ENCODE measurements at regions not wholly inside any gene's neighbourhood (a gene's known extent, or its start where the extent isn't known, plus 50 kb on each side); places are given as distances from the start of the nearest gene placed in this dataset.
"Not testable (repeated sequence)": the region's sequence is repeated elsewhere in the genome, so short reads cannot be mapped to it uniquely, and the experiment has no call there.

GRCh38 chr12:58009405-58010195, 68.2 kb downstream of the ATP23 start:
- peak; percentile 72 for DNase-seq

DNA sequence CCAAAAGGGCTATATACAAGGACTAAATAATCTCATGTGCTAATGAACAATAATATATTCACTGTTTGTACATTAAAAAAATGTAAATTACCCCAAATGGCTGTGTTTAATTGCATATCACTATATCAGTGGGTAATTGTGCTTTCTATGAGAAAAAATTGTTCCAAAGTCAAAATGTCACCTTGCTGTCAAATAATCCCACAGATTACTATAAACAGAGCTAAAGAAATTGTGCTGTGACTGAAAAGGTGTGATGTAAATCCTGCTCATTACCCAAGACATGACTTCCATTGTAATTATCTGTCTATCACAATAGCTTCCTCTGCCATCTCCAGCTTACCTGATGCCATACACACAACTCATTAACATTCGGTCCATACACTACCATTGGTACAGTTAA, 70.3 kb downstream of the ATP23 start:
- DNase-seq = peak; percentile 8

- DNase-seq = not testable (repeated sequence)
Measured at GRCh38 chr12:58022379-58023020, 81.1 kb downstream of the ATP23 start.

DNA sequence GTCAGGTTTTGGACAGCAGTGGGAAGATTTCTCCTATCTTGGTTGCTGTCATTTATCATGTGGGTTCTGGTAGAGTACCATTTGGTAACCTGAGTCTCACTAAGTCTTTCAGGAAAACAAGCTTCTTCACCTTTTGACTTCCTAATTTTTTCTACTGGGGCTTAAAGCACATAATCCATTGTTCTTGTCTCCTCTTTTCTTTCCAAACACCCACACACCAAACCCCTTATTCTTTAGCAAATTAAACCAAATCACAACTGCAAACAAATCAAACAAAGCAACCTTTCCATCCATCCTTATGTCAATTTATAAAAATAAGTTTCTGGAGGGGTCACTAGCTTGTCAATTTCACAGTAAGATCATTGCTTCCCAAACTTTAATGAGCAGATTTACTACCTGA, 84.1 kb downstream of the ATP23 start:
- DNase-seq = no peak

- peak; percentile 53 for DNase-seq
Measured at GRCh38 chr12:58026426-58026825, 85.1 kb downstream of the ATP23 start.

- DNase-seq = no peak
Measured at GRCh38 chr12:58026897-58027891, 85.8 kb downstream of the ATP23 start.

DNA sequence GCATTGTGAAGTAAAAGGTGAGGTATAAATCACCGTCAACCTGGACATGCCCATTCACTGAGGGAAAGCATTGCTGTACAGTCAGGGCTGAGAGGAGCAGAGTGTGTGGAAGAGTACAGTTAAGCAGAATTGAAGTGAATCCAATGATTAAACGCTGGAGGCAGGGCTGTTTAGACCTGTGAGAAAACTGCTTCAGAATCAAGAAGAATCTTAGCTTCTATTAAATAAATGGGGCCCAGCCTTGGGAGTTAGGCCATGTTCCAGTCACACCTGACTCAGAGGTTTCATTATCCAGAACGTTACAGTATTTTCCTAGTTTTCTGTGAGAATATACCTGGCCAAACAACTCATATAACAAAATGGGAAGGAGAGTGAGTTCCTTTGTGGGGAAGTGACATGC, 86.9 kb downstream of the ATP23 start:
- no peak for DNase-seq

DNA sequence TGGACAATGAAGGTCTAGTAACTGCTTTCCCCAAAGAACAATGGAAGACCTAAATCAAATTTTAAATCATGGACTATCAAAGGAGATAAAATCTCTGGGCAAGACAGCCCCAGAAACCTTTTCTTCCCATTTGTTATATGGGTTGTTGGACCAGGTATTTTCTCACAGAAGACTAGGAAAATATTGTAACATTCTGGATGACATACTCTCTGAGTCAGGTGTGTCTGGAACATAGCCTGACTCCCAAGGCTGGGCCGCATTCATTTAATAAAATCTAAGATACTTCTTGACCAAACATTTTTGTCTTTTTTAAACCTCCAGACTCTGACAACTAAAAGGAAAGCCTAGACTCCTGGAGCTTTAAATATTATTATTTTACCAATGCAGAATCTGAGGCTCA, 87.9 kb downstream of the ATP23 start:
- no peak for DNase-seq

DNA sequence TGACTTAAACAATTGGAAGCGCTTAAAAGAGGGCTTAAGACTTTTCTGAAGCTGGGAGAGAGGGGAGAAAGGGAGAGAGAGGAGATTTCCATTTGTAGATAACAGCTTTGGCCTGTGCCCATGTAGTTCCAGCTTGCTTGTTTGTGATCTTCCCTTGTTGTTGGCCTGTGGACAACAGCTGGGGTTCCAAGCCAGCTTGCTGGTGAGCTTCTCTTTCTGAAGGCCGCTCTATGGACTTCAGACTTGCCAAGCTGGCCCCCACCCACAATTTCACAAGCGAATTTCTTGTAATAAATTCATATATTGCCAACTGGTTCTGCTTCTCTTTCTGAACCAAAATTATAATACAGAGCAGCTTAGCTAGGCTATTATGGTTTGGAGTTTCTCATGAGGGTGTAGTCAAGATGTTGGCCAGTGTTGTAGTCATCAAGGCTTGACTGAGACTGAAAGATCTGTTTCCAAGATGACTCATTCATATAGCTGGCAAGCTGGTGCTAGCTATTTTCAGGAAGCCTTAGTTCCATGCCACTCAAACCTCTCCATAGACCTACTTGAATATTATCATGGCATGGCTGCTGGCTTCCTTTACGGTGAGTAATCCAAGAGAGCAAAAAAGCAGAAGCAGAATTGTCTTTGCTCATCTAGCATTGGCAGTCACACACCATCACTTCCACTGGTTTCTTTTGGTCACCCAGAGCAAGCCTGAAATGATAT, 89.4 kb downstream of the ATP23 start:
- no peak for DNase-seq

GRCh38 chr12:58032156-58032555, 90.8 kb downstream of the ATP23 start:
- DNase-seq = no peak

DNA sequence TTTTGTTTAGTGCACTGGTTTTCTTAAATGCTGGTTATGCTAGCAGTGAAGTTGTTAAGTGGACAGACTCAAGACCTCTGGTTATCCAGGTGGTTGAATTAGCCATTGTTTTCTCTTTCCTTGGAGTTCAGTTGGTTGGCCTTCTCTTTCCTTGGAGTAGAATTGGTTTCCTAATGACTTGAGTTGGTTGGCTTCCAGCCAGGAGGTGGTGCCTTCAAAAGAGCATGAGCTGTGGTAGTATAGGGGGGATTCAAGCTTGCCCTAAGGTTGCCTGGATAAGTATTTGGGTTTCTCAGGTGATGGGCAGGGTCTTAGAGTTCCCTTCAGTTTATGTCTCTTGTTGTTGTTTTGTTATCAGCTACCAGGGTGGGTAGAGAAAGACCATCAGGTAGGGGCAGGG, 92.5 kb downstream of the ATP23 start:
- no peak for DNase-seq

DNA sequence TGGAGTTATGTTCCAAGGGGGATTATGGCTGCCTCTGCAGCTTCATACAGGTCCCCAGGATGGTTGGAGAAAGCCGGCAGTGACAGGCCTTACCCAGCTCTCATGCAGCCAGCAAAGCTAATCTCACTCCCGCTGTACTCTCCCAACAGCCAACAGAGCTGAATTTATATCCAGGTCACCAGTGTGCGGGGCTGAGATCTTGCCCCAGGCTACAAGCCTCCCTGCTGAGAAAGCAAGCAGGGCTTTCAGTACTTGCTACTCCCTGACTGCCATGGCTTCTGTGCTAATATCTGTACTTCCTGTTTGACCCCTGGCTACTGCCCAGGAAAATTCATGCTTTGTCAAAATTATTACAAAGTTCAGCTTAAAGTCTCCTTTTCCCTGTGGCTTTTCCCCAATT, 92.9 kb downstream of the ATP23 start:
- DNase-seq = no peak

DNA sequence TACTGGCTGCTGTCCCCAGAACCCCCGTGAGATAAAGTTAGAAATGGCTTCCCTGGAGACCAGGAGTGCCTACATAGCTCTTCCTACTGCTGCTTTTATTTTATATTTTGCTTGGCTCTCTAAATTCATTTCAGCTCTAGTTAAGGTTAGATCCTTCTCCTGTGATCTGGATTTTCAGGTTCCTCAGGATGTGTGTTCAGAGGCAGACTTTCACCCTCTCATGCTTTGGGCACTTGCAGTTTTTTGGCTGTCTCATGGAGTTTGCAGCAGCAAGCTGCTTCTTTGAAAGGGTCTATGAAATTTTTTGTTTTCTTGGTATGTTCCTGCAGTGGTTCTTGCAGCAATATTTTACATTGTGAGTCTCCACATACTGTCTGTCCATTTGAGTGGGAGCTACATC, 93.3 kb downstream of the ATP23 start:
- no peak for DNase-seq

DNA sequence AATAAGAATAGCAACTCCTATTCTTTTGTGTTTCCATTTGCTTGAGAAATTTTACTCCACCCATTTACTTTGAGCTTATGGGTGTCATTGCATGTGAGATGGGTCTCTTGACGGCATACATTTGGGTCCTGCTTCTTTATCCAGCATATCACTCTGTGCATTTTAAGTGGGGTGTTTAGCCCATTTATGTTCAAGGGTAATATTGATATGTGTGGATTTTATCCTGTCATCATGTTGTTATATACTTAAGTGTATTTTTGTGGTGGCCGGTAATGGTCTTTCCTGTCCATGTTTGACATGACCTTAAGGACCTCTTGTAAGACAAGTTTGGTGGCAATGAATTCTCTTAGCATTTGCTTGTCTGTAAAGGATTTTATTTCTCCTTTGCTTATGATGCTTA, 100.1 kb downstream of the ATP23 start:
- DNase-seq = no peak

DNA sequence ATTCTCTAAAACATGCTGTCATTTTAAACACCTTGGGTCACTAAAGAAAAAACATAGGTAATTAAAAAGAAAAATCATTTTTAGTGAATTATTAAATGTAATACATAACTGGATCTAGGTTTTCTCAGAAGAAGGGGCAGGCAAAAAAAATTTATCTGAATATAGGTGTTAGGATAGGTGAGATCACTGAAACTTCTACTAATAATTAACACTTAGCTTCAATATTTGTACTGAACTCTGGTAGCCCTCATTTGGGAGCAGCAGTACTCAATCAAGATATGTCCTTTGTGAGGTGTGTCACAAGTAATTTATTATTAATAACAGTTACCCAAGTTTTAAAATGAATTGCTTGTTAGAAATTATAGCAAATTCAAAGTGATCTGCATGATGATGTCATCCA, 103.6 kb downstream of the ATP23 start:
- no peak for DNase-seq

DNA sequence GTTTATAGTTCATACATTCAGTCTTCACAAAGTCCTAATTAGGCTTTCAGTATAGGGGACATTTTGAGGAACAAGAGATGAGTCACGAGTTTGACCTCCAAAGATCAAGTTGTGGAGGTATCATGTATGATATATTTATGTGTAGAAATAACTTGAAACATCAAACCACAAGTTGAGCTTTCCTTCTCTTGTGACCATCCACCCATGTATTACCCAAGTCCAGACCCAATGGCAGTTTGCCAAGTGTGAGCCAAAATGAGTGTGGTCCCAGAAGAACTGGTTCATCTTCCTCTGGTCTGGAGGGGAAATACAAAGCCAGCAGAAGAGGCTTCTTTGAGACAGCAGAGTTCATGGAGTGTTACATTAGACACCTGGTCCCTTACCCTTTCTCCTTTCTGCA, 104.9 kb downstream of the ATP23 start:
- DNase-seq = no peak

DNA sequence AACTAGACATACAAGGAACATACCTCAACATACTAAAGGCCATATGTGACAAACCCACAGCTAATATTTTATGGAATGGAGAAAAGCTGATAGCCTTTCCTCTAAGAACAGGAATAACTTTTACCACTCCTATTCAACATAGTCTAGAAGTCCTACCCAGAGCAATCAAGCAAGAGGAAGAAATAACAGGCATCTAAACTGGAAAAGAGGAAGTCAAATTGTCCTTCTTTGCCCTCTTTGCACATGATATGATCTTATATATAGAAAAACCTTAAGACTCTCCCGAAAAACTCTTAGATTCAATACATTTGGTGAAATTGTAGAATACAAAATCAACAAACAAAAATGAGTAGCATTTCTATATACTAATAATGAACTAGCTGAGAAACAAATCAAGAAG, 110.0 kb downstream of the ATP23 start:
- no peak for DNase-seq

GRCh38 chr12:58064666-58065065, 123.3 kb downstream of the ATP23 start:
- DNase-seq = no peak

DNA sequence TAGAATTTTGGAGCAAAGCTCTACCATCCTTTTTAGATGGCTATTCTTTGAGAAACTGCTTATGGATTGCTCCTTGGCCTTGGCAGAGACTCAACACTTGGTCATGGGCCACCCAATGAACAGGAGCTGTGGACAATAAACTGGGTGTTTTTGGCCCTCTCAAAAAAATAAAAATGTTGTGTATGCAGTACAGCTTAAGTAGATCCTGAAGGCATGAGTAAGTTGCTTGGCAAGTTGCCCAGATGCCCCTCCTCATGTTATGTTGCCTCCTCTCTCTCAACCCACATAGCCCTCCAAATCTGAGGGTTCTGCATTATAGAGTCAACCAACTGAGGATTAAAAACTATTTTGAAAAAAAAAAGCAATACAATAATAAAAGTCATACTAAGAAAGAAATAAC, 124.9 kb downstream of the ATP23 start:
- DNase-seq = no peak

DNA sequence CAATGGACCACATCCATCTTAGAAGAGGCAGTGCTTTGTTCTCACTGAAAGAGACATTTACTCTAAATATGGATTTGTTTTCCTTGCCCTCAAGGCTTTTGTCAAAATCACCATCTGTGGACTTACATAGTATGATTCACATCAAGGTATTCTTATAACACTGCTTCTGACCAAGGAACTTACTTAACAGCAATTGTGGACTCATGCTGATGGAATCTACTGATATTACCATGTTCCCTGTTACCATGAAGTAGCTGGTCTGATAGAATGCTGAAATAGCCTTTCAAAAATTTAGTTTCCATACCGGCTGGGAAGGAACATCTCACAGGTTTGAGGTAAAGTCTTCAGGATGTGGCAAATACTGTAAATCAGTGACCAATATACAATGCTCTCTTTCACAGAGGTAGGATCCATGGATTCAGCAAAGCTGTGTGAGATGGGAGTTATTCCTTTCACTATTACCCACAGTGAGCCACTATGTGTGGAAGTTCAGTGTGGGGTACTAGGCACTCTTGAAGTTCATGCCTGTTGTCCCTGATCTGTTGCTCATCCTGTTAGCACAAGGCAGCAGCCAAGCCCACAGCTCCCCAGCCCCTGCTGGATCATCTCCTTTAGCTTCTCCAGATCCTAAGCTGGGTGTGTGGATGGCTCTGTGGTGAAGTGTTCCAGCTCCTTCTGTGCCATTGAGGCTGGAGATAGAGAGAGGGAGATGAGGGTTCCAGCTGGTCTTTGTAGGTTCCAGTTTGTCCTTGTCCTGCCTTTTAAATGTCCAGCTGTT, 126.4 kb downstream of the ATP23 start:
- no peak for DNase-seq

GRCh38 chr12:58068706-58069105, 127.3 kb downstream of the ATP23 start:
- no peak for DNase-seq

Data from skin of body (tissue), 1 donor.